Muscle layer of colon (tissue), 2 donors: ENCODE measurements at regions not wholly inside any gene's neighbourhood (a gene's known extent, or its start where the extent isn't known, plus 50 kb on each side); places are given as distances from the start of the nearest gene placed in this dataset.

Experiments used
- H3K27ac ChIP-seq: one replicate; pipeline ENCODE4 v1.7.0; 2013; ENCODE audit warnings: low read depth, mild to moderate bottlenecking, low read length, moderate library complexity
- H3K27me3 ChIP-seq, 2 donors: one replicate each; pipeline ENCODE4 v1.7.0; 2013; ENCODE audit warnings: low read length in 2 of 2, mild to moderate bottlenecking in 2 of 2; ENCODE audit not compliant: insufficient read depth in 2 of 2, control insufficient read depth in 1 of 2
- H3K36me3 ChIP-seq: one replicate; pipeline ENCODE4 v1.7.0; 2013; ENCODE audit warnings: mild to moderate bottlenecking, low read length; ENCODE audit not compliant: insufficient read depth
- H3K4me1 ChIP-seq: one replicate; pipeline ENCODE4 v1.7.0; 2013; ENCODE audit warnings: mild to moderate bottlenecking, low read length; ENCODE audit not compliant: insufficient read depth
- H3K4me3 ChIP-seq, 2 donors: one replicate each; pipeline ENCODE4 v1.7.0; 2013; ENCODE audit warnings: low read length in 2 of 2, low read depth in 1 of 2, mild to moderate bottlenecking in 1 of 2, moderate library complexity in 1 of 2
- H3K9ac ChIP-seq: one replicate; pipeline ENCODE4 v1.7.0; 2013; ENCODE audit warnings: low read length
- H3K9me3 ChIP-seq: one replicate; pipeline ENCODE4 v1.7.0; 2013; ENCODE audit warnings: mild to moderate bottlenecking, low read length
- donor health status: abdominal sarcoma.
- donor health status: Adenocarcinoma of cecum.

GRCh38 chr5:28468166-28468565, 1429.8 kb upstream of the CDH9 start:
- H3K36me3 ChIP-seq: no peaks in the 10 kb centered on the region
- H3K9me3 ChIP-seq: no peaks in the 10 kb centered on the region
- no peak overlapping the region for H3K9ac ChIP-seq
- H3K27me3 ChIP-seq: no peaks in the 10 kb centered on the region
- no peak overlapping the region for H3K4me3 ChIP-seq
- no peak overlapping the region for H3K27ac ChIP-seq
- no peaks in the 10 kb centered on the region for H3K4me1 ChIP-seq

- no peaks in the 10 kb centered on the region for H3K9me3 ChIP-seq
- no peak overlapping the region for H3K9ac ChIP-seq
- no peaks in the 10 kb centered on the region for H3K36me3 ChIP-seq
- no peaks in the 10 kb centered on the region for H3K27me3 ChIP-seq
- no peak overlapping the region for H3K27ac ChIP-seq
- H3K4me3 ChIP-seq: no peak overlapping the region
- no peaks in the 10 kb centered on the region for H3K4me1 ChIP-seq
Measured at GRCh38 chr5:28463728-28464127, 1425.3 kb upstream of the CDH9 start.

GRCh38 chr5:28451483-28451882, 1413.1 kb upstream of the CDH9 start:
- H3K36me3 ChIP-seq: no peaks in the 10 kb centered on the region
- no peaks in the 10 kb centered on the region for H3K27me3 ChIP-seq
- H3K27ac ChIP-seq: no peak overlapping the region
- no peak overlapping the region for H3K9ac ChIP-seq
- H3K4me3 ChIP-seq: no peak overlapping the region
- no peaks in the 10 kb centered on the region for H3K4me1 ChIP-seq
- H3K9me3 ChIP-seq: no peaks in the 10 kb centered on the region

GRCh38 chr5:28450997-28451396, 1412.6 kb upstream of the CDH9 start:
- no peaks in the 10 kb centered on the region for H3K36me3 ChIP-seq
- H3K27ac ChIP-seq: no peak overlapping the region
- H3K4me1 ChIP-seq: no peaks in the 10 kb centered on the region
- no peak overlapping the region for H3K4me3 ChIP-seq
- no peaks in the 10 kb centered on the region for H3K27me3 ChIP-seq
- no peaks in the 10 kb centered on the region for H3K9me3 ChIP-seq
- H3K9ac ChIP-seq: no peak overlapping the region

GRCh38 chr5:28448791-28449190, 1410.4 kb upstream of the CDH9 start:
- no peak overlapping the region for H3K27ac ChIP-seq
- no peak overlapping the region for H3K9ac ChIP-seq
- H3K36me3 ChIP-seq: no peaks in the 10 kb centered on the region
- H3K9me3 ChIP-seq: no peaks in the 10 kb centered on the region
- no peak overlapping the region for H3K4me3 ChIP-seq
- no peaks in the 10 kb centered on the region for H3K4me1 ChIP-seq
- no peaks in the 10 kb centered on the region for H3K27me3 ChIP-seq

GRCh38 chr5:28430565-28431178, 1392.3 kb upstream of the CDH9 start:
- Histone ChIP-seq H3K4me1 (no peaks in the 10 kb centered on the region), H3K27ac (no peak overlapping the region), H3K9ac (no peak overlapping the region), H3K36me3 (no peaks in the 10 kb centered on the region), H3K9me3 (no peaks in the 10 kb centered on the region), H3K4me3 (no peak overlapping the region), H3K27me3 (no peaks in the 10 kb centered on the region)

- Histone ChIP-seq H3K36me3 (no peaks in the 10 kb centered on the region), H3K9me3 (no peaks in the 10 kb centered on the region), H3K27ac (no peak overlapping the region)
Measured at GRCh38 chr5:28421141-28421540, 1382.8 kb upstream of the CDH9 start.

GRCh38 chr5:28415791-28416443, 1377.5 kb upstream of the CDH9 start:
- Histone ChIP-seq H3K27me3 (no peaks in the 10 kb centered on the region), H3K27ac (no peak overlapping the region), H3K36me3 (no peaks in the 10 kb centered on the region), H3K9me3 (no peaks in the 10 kb centered on the region), H3K4me1 (no peaks in the 10 kb centered on the region), H3K4me3 (no peak overlapping the region), H3K9ac (no peak overlapping the region)

More at GRCh38 chr5:28421141-28421540, 1382.8 kb upstream of the CDH9 start:
- Histone ChIP-seq H3K4me3 (no peak overlapping the region), H3K9ac (no peak overlapping the region), H3K27me3 (no peaks in the 10 kb centered on the region), H3K4me1 (no peaks in the 10 kb centered on the region)

GRCh38 chr5:28414619-28415018, 1376.2 kb upstream of the CDH9 start:
- no peaks in the 10 kb centered on the region for H3K9me3 ChIP-seq
- no peaks in the 10 kb centered on the region for H3K27me3 ChIP-seq
- no peaks in the 10 kb centered on the region for H3K4me1 ChIP-seq
- H3K36me3 ChIP-seq: no peaks in the 10 kb centered on the region
- H3K9ac ChIP-seq: no peak overlapping the region
- no peak overlapping the region for H3K4me3 ChIP-seq
- no peak overlapping the region for H3K27ac ChIP-seq

GRCh38 chr5:28408651-28409050, 1370.3 kb upstream of the CDH9 start:
- Histone ChIP-seq H3K4me3 (no peak overlapping the region), H3K4me1 (no peaks in the 10 kb centered on the region), H3K27me3 (no peaks in the 10 kb centered on the region), H3K27ac (no peak overlapping the region), H3K36me3 (no peaks in the 10 kb centered on the region), H3K9me3 (no peaks in the 10 kb centered on the region), H3K9ac (no peak overlapping the region)

GRCh38 chr5:28408186-28408585, 1369.8 kb upstream of the CDH9 start:
- H3K4me1 ChIP-seq: no peaks in the 10 kb centered on the region
- H3K27ac ChIP-seq: no peak overlapping the region
- H3K9me3 ChIP-seq: no peaks in the 10 kb centered on the region
- H3K36me3 ChIP-seq: no peaks in the 10 kb centered on the region
- no peak overlapping the region for H3K9ac ChIP-seq
- no peaks in the 10 kb centered on the region for H3K27me3 ChIP-seq
- no peak overlapping the region for H3K4me3 ChIP-seq
